ENCODE measurements at regions not wholly inside any gene's neighbourhood (a gene's known extent, or its start where the extent isn't known, plus 50 kb on each side); places are given as distances from the start of the nearest gene placed in this dataset.
"Not testable (repeated sequence)": the region's sequence is repeated elsewhere in the genome, so short reads cannot be mapped to it uniquely, and the experiment has no call there.

GRCh38 chr4:149183638-149184037 is 632.0 kb downstream of the IQCM start:
- TF ChIP-seq CTCF (IDR thresholded peaks at IDR 0.05; ENCODE audit: control insufficient read depth, extremely low read depth, insufficient read depth), result no peak
- DNase-seq (ENCODE audit: low read depth), result no peak
- H3K4me3 ChIP-seq (ENCODE audit: low read depth, low read length), result no peak overlapping the region

- not testable (repeated sequence) for DNase-seq (ENCODE audit: low read depth); H3K4me3 ChIP-seq (ENCODE audit: low read depth, low read length)
Measured at GRCh38 chr4:149181459-149181858, 634.2 kb downstream of the IQCM start.

- DNase-seq (ENCODE audit: low read depth), result no peak
- TF ChIP-seq CTCF (IDR thresholded peaks at IDR 0.05; ENCODE audit: control insufficient read depth, extremely low read depth, insufficient read depth), result no peak
- no peak overlapping the region for H3K4me3 ChIP-seq (ENCODE audit: low read depth, low read length)
Measured at GRCh38 chr4:149176039-149176438, 639.6 kb downstream of the IQCM start.

GRCh38 chr4:149175549-149175948 is 640.1 kb downstream of the IQCM start:
- TF ChIP-seq CTCF (IDR thresholded peaks at IDR 0.05; ENCODE audit: control insufficient read depth, extremely low read depth, insufficient read depth), result no peak
- DNase-seq (ENCODE audit: low read depth), result no peak
- no peak overlapping the region for H3K4me3 ChIP-seq (ENCODE audit: low read depth, low read length)

- DNase-seq (ENCODE audit: low read depth), result no peak
- H3K4me3 ChIP-seq (ENCODE audit: low read depth, low read length), result no peak overlapping the region
- no peak for TF ChIP-seq CTCF (IDR thresholded peaks at IDR 0.05; ENCODE audit: control insufficient read depth, extremely low read depth, insufficient read depth)
Measured at GRCh38 chr4:149173241-149174013, 642.2 kb downstream of the IQCM start.

GRCh38 chr4:149168645-149169044 is 647.0 kb downstream of the IQCM start:
- no peak for DNase-seq (ENCODE audit: low read depth)
- TF ChIP-seq CTCF (IDR thresholded peaks at IDR 0.05; ENCODE audit: control insufficient read depth, extremely low read depth, insufficient read depth), result no peak
- no peak overlapping the region for H3K4me3 ChIP-seq (ENCODE audit: low read depth, low read length)

- no peak for TF ChIP-seq CTCF (IDR thresholded peaks at IDR 0.05; ENCODE audit: control insufficient read depth, extremely low read depth, insufficient read depth)
Measured at GRCh38 chr4:149166876-149167275, 648.8 kb downstream of the IQCM start.

More at GRCh38 chr4:149166876-149167275, 648.8 kb downstream of the IQCM start:
- DNase-seq (ENCODE audit: low read depth), result no peak
- no peak overlapping the region for H3K4me3 ChIP-seq (ENCODE audit: low read depth, low read length)

Measured in LNCaP clone FGC (cell line).